ENCODE measurements at regions not wholly inside any gene's neighbourhood (a gene's known extent, or its start where the extent isn't known, plus 50 kb on each side); places are given as distances from the start of the nearest gene placed in this dataset.

- H3K9me2 ChIP-seq (replicated peaks; ENCODE audit: control insufficient read depth, low read length): no peaks in the 10 kb centered on the region
- no peaks in the 10 kb centered on the region for H3K4me1 ChIP-seq (ENCODE audit: control insufficient read depth, low read length)
- no peaks in the 10 kb centered on the region for H3K27me3 ChIP-seq (ENCODE audit: control insufficient read depth, low read length)
- H3K9me3 ChIP-seq (ENCODE audit: control insufficient read depth, insufficient read depth, low read length): no peaks in the 10 kb centered on the region
- no peak overlapping the region for H3K27ac ChIP-seq (ENCODE audit: low read depth, low read length)
- no peak overlapping the region for H3K4me3 ChIP-seq (ENCODE audit: low read length)
- no peaks in the 10 kb centered on the region for H3K36me3 ChIP-seq (ENCODE audit: control insufficient read depth, low read length)
- no peaks in the 10 kb centered on the region for H3F3A ChIP-seq (ENCODE audit: control insufficient read depth, insufficient read depth)
- no peaks in the 10 kb centered on the region for H4K20me1 ChIP-seq (ENCODE audit: control insufficient read depth, insufficient read depth, low read depth, low read length)
- no peak overlapping the region for H3K4me2 ChIP-seq (ENCODE audit: low read length)
- H3K79me2 ChIP-seq (ENCODE audit: control insufficient read depth, low read length): no peaks in the 10 kb centered on the region
- TF ChIP-seq EZH2phosphoT487 (IDR thresholded peaks at IDR 0.05; ENCODE audit: borderline replicate concordance, low read length): no peak
- TF ChIP-seq, protein P1, sequence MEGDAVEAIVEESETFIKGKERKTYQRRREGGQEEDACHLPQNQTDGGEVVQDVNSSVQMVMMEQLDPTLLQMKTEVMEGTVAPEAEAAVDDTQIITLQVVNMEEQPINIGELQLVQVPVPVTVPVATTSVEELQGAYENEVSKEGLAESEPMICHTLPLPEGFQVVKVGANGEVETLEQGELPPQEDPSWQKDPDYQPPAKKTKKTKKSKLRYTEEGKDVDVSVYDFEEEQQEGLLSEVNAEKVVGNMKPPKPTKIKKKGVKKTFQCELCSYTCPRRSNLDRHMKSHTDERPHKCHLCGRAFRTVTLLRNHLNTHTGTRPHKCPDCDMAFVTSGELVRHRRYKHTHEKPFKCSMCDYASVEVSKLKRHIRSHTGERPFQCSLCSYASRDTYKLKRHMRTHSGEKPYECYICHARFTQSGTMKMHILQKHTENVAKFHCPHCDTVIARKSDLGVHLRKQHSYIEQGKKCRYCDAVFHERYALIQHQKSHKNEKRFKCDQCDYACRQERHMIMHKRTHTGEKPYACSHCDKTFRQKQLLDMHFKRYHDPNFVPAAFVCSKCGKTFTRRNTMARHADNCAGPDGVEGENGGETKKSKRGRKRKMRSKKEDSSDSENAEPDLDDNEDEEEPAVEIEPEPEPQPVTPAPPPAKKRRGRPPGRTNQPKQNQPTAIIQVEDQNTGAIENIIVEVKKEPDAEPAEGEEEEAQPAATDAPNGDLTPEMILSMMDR (IDR thresholded peaks at IDR 0.05; ENCODE audit: low read depth, low read length, poor library complexity, severe bottlenecking): no peak
Observed at GRCh38 chr16:49194537-49195236, 87.0 kb downstream of the CBLN1 start.

DNA sequence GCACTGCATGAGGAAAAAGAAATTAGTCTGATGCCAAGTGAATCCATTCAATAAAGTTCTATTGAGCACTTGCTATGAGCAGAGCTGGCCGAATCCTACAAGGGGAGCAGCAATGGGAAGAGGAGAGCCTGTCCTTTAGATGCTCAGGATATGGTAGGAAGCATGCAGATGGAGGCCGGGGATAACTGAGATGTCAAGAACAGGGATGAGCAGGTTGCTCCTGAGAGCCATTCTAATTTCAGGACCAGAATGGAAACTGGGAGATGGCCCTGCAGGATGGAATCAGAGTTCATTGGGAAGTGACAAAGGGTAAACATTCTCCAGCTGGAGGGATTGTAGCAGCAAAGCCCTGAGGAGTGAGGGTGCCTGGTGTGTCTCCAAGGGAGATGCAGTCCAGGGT lies 88.0 kb downstream of the CBLN1 start:
- Histone ChIP-seq H3K27me3 (ENCODE audit: control insufficient read depth, low read length) (no peaks in the 10 kb centered on the region), H3K9me2 (replicated peaks; ENCODE audit: control insufficient read depth, low read length) (no peaks in the 10 kb centered on the region), H3K36me3 (ENCODE audit: control insufficient read depth, low read length) (no peaks in the 10 kb centered on the region), H4K20me1 (ENCODE audit: control insufficient read depth, insufficient read depth, low read depth, low read length) (no peaks in the 10 kb centered on the region), H3K9me3 (ENCODE audit: control insufficient read depth, insufficient read depth, low read length) (no peaks in the 10 kb centered on the region), H3F3A (ENCODE audit: control insufficient read depth, insufficient read depth) (no peaks in the 10 kb centered on the region), H3K4me3 (ENCODE audit: low read length) (no peak overlapping the region), H3K79me2 (ENCODE audit: control insufficient read depth, low read length) (no peaks in the 10 kb centered on the region), H3K27ac (ENCODE audit: low read depth, low read length) (no peak overlapping the region), H3K4me1 (ENCODE audit: control insufficient read depth, low read length) (no peaks in the 10 kb centered on the region), H3K4me2 (ENCODE audit: low read length) (no peak overlapping the region)
- TF ChIP-seq, protein P1 (IDR thresholded peaks at IDR 0.05; ENCODE audit: low read depth, low read length, poor library complexity, severe bottlenecking): no peak
- no peak for TF ChIP-seq EZH2phosphoT487 (IDR thresholded peaks at IDR 0.05; ENCODE audit: borderline replicate concordance, low read length)

DNA sequence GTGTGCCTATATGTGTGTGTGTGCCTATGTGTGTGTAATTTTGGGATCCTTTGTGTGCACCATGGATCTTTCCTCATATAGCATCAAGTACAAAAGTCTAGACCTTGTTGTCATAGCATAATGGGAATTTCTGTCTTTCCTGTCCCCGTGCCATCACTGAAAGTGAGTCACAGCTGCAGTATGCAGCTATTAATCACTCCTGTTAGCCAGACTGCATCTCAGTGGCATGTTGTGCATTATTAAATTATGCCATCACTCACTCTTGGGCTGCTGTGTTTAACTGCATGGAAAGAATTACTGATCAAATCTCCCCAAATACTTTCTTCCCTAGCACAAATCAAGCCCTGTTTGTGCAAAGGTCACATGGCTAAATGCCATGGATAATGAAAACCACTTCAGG lies 92.4 kb downstream of the CBLN1 start:
- H3K27me3 ChIP-seq (ENCODE audit: control insufficient read depth, low read length): no peaks in the 10 kb centered on the region
- no peaks in the 10 kb centered on the region for H3K9me2 ChIP-seq (replicated peaks; ENCODE audit: control insufficient read depth, low read length)
- no peak overlapping the region for H3K4me2 ChIP-seq (ENCODE audit: low read length)
- no peaks in the 10 kb centered on the region for H3K4me1 ChIP-seq (ENCODE audit: control insufficient read depth, low read length)
- H4K20me1 ChIP-seq (ENCODE audit: control insufficient read depth, insufficient read depth, low read depth, low read length): no peaks in the 10 kb centered on the region
- no peaks in the 10 kb centered on the region for H3K9me3 ChIP-seq (ENCODE audit: control insufficient read depth, insufficient read depth, low read length)
- H3K36me3 ChIP-seq (ENCODE audit: control insufficient read depth, low read length): no peaks in the 10 kb centered on the region
- TF ChIP-seq EZH2phosphoT487 (IDR thresholded peaks at IDR 0.05; ENCODE audit: borderline replicate concordance, low read length): no peak
- TF ChIP-seq, protein P1 (IDR thresholded peaks at IDR 0.05; ENCODE audit: low read depth, low read length, poor library complexity, severe bottlenecking): no peak
- no peaks in the 10 kb centered on the region for H3K79me2 ChIP-seq (ENCODE audit: control insufficient read depth, low read length)
- no peak overlapping the region for H3K4me3 ChIP-seq (ENCODE audit: low read length)
- no peak overlapping the region for H3K27ac ChIP-seq (ENCODE audit: low read depth, low read length)
- no peaks in the 10 kb centered on the region for H3F3A ChIP-seq (ENCODE audit: control insufficient read depth, insufficient read depth)
